Ascending aorta (tissue), 2 donors: ENCODE measurements at regions not wholly inside any gene's neighbourhood (a gene's known extent, or its start where the extent isn't known, plus 50 kb on each side); places are given as distances from the start of the nearest gene placed in this dataset.

Experiments
- DNase-seq, 2 donors: peaks; one replicate each; pipeline ENCODE4 v3.0.0-alpha.2; 2019; ENCODE audit warnings: low spot score in 2 of 2
- H3K27ac ChIP-seq, 2 donors: fragments of 200-600 bp; sonication (generic); one replicate each; pipeline ENCODE4 v1.5.1; 2016 to 2017; ENCODE audit warnings: mild to moderate bottlenecking in 1 of 2
- H3K27me3 ChIP-seq: fragments of 200-600 bp; sonication (generic); one replicate; pipeline ENCODE4 v1.5.1; 2017
- H3K36me3 ChIP-seq, 2 donors: fragments of 200-600 bp; sonication (generic); one replicate each; pipeline ENCODE4 v1.5.1; 2016
- H3K4me1 ChIP-seq, 2 donors: fragments of 200-600 bp; sonication (generic); one replicate each; pipeline ENCODE4 v1.5.1; 2016 to 2017; ENCODE audit warnings: mild to moderate bottlenecking in 1 of 2
- H3K4me3 ChIP-seq, 2 donors: fragments of 200-600 bp; sonication (generic); one replicate each; pipeline ENCODE4 v1.5.1; 2016 to 2017; ENCODE audit warnings: mild to moderate bottlenecking in 1 of 2
- H3K9me3 ChIP-seq, 2 donors: fragments of 200-600 bp; sonication (generic); one replicate each; pipeline ENCODE4 v1.5.1; 2016
- intact Hi-C: fragments of 100-400 bp; cut with DNase I; formaldehyde crosslinking; loops from one replicate; pipeline ENCODE4 v1.15.1; 2023
- TF ChIP-seq, protein P1 (sequence below), 3 experiments: fragments of 200-600 bp in 2 of 3; fragments of 450-650 bp in 1 of 3; sonication (generic) in 2 of 3; IDR thresholded peaks; one replicate each; pipeline ENCODE4 v1.5.1; 2016 to 2019; ENCODE audit warnings: antibody characterized with exemption in 3 of 3, mild to moderate bottlenecking in 1 of 3, moderate library complexity in 1 of 3

DNA sequence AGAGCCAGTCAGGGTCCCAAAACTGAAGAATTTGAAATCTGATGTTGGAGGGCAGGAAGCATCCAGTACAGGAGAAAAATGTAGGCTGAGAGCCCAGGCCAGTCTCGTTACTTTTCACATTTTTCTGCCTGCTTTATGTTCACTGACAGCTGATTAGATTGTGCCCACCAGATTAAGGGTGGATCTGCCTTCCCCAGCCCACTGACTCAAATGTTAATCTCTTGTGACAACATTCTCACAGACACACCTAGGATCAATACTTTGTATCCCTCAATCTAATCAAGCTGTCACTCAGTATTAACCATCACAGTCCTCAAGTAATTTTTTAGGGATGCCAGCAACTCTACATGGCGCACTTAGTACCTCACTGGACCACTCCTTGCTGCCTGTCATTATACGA lies 1345.3 kb downstream of the FAM181B start:
- no peak for DNase-seq
- Histone ChIP-seq H3K27me3 (no peaks in the 10 kb centered on the region), H3K27ac (no peak overlapping the region), H3K4me1 (no peaks in the 10 kb centered on the region), H3K36me3 (no peaks in the 10 kb centered on the region), H3K4me3 (no peak overlapping the region), H3K9me3 (no peaks in the 10 kb centered on the region)
- intact Hi-C loops, result no loop called here
- TF ChIP-seq, protein P1, sequence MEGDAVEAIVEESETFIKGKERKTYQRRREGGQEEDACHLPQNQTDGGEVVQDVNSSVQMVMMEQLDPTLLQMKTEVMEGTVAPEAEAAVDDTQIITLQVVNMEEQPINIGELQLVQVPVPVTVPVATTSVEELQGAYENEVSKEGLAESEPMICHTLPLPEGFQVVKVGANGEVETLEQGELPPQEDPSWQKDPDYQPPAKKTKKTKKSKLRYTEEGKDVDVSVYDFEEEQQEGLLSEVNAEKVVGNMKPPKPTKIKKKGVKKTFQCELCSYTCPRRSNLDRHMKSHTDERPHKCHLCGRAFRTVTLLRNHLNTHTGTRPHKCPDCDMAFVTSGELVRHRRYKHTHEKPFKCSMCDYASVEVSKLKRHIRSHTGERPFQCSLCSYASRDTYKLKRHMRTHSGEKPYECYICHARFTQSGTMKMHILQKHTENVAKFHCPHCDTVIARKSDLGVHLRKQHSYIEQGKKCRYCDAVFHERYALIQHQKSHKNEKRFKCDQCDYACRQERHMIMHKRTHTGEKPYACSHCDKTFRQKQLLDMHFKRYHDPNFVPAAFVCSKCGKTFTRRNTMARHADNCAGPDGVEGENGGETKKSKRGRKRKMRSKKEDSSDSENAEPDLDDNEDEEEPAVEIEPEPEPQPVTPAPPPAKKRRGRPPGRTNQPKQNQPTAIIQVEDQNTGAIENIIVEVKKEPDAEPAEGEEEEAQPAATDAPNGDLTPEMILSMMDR (IDR thresholded peaks at IDR 0.05), result no peak

DNA sequence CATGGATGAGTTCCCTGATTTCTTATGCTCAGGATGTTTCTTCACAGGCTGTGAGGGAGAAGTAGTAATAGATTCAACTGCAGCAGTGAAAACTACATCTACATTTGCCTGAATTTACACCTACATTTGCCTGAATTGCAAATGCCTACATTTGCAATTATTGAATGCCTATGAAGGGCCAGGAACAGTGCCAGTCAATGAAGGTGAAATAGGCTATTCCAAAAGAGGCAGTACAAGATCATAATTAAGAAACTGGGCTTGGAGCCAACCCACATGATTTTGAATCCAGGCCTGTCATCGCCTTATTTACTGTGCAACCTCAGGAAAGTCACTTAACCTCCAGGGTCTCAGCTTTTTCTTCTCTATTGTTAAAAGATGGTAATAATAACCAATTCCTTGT lies 1353.3 kb downstream of the FAM181B start:
- TF ChIP-seq, protein P1 (IDR thresholded peaks at IDR 0.05), result no peak
- H3K27me3 ChIP-seq, result no peaks in the 10 kb centered on the region
- H3K4me1 ChIP-seq, result no peaks in the 10 kb centered on the region
- H3K4me3 ChIP-seq, result no peak overlapping the region
- no peak overlapping the region for H3K27ac ChIP-seq
- intact Hi-C loops, result no loop called here
- no peaks in the 10 kb centered on the region for H3K9me3 ChIP-seq
- no peaks in the 10 kb centered on the region for H3K36me3 ChIP-seq
- DNase-seq, result no peak

DNA sequence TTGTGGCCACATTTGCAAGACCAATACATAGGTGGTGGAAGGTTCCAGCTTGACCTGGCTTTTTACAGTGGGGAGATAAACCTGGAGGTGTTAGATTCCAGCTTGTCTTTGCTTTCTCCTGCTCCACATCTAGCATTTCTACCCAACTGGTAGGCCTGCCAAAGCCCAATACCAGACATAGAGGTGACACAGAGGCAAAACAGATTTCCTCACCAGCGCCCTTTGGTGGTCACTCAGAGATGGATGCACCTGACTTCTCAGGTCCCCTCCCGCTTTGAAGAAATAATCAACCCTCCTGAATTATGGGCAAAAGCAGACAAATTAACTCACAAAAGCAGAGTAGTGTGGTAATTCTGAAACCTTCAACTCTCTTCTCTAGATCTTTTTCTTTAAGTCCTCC lies 1356.2 kb downstream of the FAM181B start:
- Histone ChIP-seq H3K4me1 (no peaks in the 10 kb centered on the region), H3K27me3 (no peaks in the 10 kb centered on the region), H3K9me3 (no peaks in the 10 kb centered on the region), H3K4me3 (no peak overlapping the region), H3K27ac (no peak overlapping the region), H3K36me3 (no peaks in the 10 kb centered on the region)
- TF ChIP-seq, protein P1 (IDR thresholded peaks at IDR 0.05), result no peak
- no peak for DNase-seq
- intact Hi-C loops, result no loop called here

DNA sequence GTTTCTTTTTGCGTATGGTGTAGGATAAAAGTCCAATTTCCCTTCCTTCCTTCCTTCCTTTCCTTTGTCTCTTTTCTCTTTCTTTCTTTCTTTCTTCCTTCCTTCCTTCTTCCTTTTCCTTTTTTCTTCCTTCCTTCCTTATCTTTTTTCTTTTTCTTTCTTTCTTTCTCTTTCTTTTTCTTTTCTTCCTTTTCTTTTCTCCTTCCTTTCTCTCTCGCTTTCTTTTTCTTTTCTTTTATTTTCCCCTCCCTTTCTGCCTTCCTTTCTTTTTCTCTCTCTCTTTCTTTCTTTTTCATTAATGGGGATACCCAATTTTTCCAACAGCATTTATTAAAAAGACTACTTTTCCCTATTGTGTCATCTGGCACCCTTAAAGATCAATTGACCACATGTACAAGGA lies 1359.7 kb downstream of the FAM181B start:
- TF ChIP-seq, protein P1 (IDR thresholded peaks at IDR 0.05), result no peak
- intact Hi-C loops, result no loop called here

DNA sequence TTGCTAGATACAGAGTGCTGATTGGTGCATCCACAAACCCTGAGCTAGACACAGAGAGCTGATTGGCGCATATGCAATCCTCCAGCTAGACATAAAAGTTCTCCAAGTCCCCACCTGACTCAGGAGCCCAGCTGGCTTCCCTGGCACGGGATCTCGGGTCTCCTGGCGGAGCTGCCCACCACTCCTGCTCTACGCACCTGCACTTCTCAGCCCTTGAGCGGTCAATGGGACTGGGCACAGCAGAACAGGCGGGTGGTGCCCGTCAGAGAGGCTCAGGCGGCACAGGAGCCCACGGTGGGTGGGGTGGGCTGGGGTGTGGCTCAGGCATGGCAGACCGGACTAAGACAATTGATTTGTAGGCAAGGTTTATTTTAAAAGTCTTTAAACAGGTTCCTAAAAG lies 1365.5 kb downstream of the FAM181B start:
- H3K27me3 ChIP-seq, result no peaks in the 10 kb centered on the region
- no peaks in the 10 kb centered on the region for H3K4me1 ChIP-seq
- no peak for DNase-seq
- no peak overlapping the region for H3K27ac ChIP-seq
- no peak overlapping the region for H3K4me3 ChIP-seq
- TF ChIP-seq, protein P1 (IDR thresholded peaks at IDR 0.05), result no peak
- H3K9me3 ChIP-seq, result no peaks in the 10 kb centered on the region
- H3K36me3 ChIP-seq, result no peaks in the 10 kb centered on the region
- intact Hi-C loops, result no loop called here

More for the DNA sequence above, 1359.7 kb downstream of the FAM181B start:
- no peaks in the 10 kb centered on the region for H3K27me3 ChIP-seq
- no peak overlapping the region for H3K4me3 ChIP-seq
- H3K9me3 ChIP-seq, result no peaks in the 10 kb centered on the region
- no peak overlapping the region for H3K27ac ChIP-seq
- H3K4me1 ChIP-seq, result no peaks in the 10 kb centered on the region
- no peak for DNase-seq
- no peaks in the 10 kb centered on the region for H3K36me3 ChIP-seq

DNA sequence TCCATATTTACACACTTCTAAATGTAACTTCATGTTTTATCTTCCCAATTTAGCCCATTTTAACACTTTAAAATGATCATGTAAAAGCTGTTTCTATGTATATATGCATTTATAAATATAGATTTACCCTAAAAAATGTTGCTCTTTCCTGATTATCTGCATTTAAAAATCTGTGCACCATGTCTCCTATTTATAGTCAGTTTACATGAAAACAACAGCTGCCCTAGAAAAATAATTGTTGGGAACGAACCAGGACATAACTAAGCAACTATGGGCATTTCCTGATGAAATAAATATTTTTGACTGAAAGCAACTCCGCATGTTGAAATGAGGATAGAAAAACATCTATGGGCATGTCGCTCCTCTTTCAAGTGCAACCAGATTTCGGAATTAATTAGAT lies 1368.2 kb downstream of the FAM181B start:
- no peaks in the 10 kb centered on the region for H3K4me1 ChIP-seq
- TF ChIP-seq, protein P1 (IDR thresholded peaks at IDR 0.05), result no peak
- DNase-seq, result no peak
- intact Hi-C loops, result no loop called here
- no peaks in the 10 kb centered on the region for H3K27me3 ChIP-seq
- H3K27ac ChIP-seq, result no peak overlapping the region
- no peaks in the 10 kb centered on the region for H3K36me3 ChIP-seq
- no peak overlapping the region for H3K4me3 ChIP-seq
- H3K9me3 ChIP-seq, result no peaks in the 10 kb centered on the region
